H9 (cell line): ENCODE measurements at regions not wholly inside any gene's neighbourhood (a gene's known extent, or its start where the extent isn't known, plus 50 kb on each side); places are given as distances from the start of the nearest gene placed in this dataset.

ENCODE experiments used
- DNase-seq: peaks from one replicate; pipeline ENCODE4 v3.0.0-alpha.2; 2017
- H2AFZ ChIP-seq: one replicate; pipeline ENCODE4 v1.6.1; 2013; ENCODE audit warnings: mild to moderate bottlenecking, low read length, control low read depth, moderate library complexity
- H2AK5ac ChIP-seq: 2 replicates; pipeline ENCODE4 v1.6.1; 2013; ENCODE audit warnings: low read length, control low read depth, mixed read lengths; ENCODE audit not compliant: insufficient read length
- H2BK120ac ChIP-seq: one replicate; pipeline ENCODE4 v1.6.1; 2013; ENCODE audit warnings: low read depth, mild to moderate bottlenecking, low read length, control low read depth, inconsistent platforms; ENCODE audit not compliant: poor library complexity, severe bottlenecking
- H2BK12ac ChIP-seq: 2 replicates; pipeline ENCODE4 v1.6.1; 2013; ENCODE audit warnings: low read length, control low read depth, mixed read lengths, low read depth; ENCODE audit not compliant: insufficient read length
- H2BK15ac ChIP-seq: 2 replicates; pipeline ENCODE4 v1.6.1; 2013; ENCODE audit warnings: low read depth, low read length, control low read depth
- H2BK20ac ChIP-seq: one replicate; pipeline ENCODE4 v1.6.1; 2013; ENCODE audit warnings: low read depth, mild to moderate bottlenecking, low read length, control low read depth, inconsistent platforms; ENCODE audit not compliant: poor library complexity, severe bottlenecking
- H2BK5ac ChIP-seq: 2 replicates; pipeline ENCODE4 v1.6.1; 2013; ENCODE audit warnings: low read length, control low read depth, mixed read lengths; ENCODE audit not compliant: insufficient read length
- H3K14ac ChIP-seq: 2 replicates; pipeline ENCODE4 v1.6.1; 2013; ENCODE audit warnings: low read length, control low read depth; ENCODE audit not compliant: insufficient read depth
- H3K18ac ChIP-seq: 2 replicates; pipeline ENCODE4 v1.6.1; 2013; ENCODE audit warnings: low read depth, mild to moderate bottlenecking, mixed read lengths, low read length, control low read depth; ENCODE audit not compliant: insufficient read length
- H3K23ac ChIP-seq: 2 replicates; pipeline ENCODE4 v1.6.1; 2013; ENCODE audit warnings: low read length, control low read depth, mixed read lengths, low read depth; ENCODE audit not compliant: insufficient read length
- H3K23me2 ChIP-seq: 2 replicates; pipeline ENCODE4 v1.6.1; 2013; ENCODE audit warnings: low read depth, mild to moderate bottlenecking, mixed read lengths, low read length, control low read depth; ENCODE audit not compliant: insufficient read length, poor library complexity, severe bottlenecking
- H3K27ac ChIP-seq: 2 replicates; pipeline ENCODE4 v1.5.1; 2013; ENCODE audit warnings: low read length, control low read depth, mixed read lengths, low read depth; ENCODE audit not compliant: insufficient read length
- H3K27me3 ChIP-seq: 2 replicates; pipeline ENCODE4 v1.6.1; 2013; ENCODE audit warnings: low read length, control low read depth, inconsistent platforms; ENCODE audit not compliant: insufficient read depth
- H3K4ac ChIP-seq: 2 replicates; pipeline ENCODE4 v1.6.1; 2013; ENCODE audit warnings: low read depth, mild to moderate bottlenecking, control low read depth, inconsistent platforms, low read length, moderate library complexity
- H3K4me1 ChIP-seq: 2 replicates; pipeline ENCODE4 v1.6.1; 2013; ENCODE audit warnings: low read length, control low read depth, inconsistent platforms; ENCODE audit not compliant: insufficient read depth
- H3K4me2 ChIP-seq: 2 replicates; pipeline ENCODE4 v1.6.1; 2013; ENCODE audit warnings: low read length, control low read depth, mixed read lengths; ENCODE audit not compliant: insufficient read length, insufficient read depth
- H3K56ac ChIP-seq: 2 replicates; pipeline ENCODE4 v1.6.1; 2013; ENCODE audit warnings: low read depth, mild to moderate bottlenecking, mixed read lengths, low read length, control low read depth; ENCODE audit not compliant: insufficient read length
- H3K79me1 ChIP-seq: 2 replicates; pipeline ENCODE4 v1.6.1; 2013; ENCODE audit warnings: low read depth, mild to moderate bottlenecking, moderate library complexity, low read length, control low read depth, inconsistent platforms; ENCODE audit not compliant: insufficient read depth, poor library complexity, severe bottlenecking
- H3K79me2 ChIP-seq: 2 replicates; pipeline ENCODE4 v1.6.1; 2013; ENCODE audit warnings: low read length, control low read depth, inconsistent platforms; ENCODE audit not compliant: insufficient read depth
- H3K9ac ChIP-seq: 2 replicates; pipeline ENCODE4 v1.6.1; 2013; ENCODE audit warnings: low read length, control low read depth, mixed read lengths; ENCODE audit not compliant: insufficient read length; ENCODE audit errors: extremely low read depth
- H3K9me3 ChIP-seq: one replicate; pipeline ENCODE4 v1.6.1; 2013; ENCODE audit warnings: low read depth, low read length, inconsistent platforms; ENCODE audit not compliant: control insufficient read depth
- H3T11ph ChIP-seq: one replicate; pipeline ENCODE4 v1.6.1; 2013; ENCODE audit warnings: mild to moderate bottlenecking, low read length, control low read depth, inconsistent platforms
- H4K20me1 ChIP-seq: one replicate; pipeline ENCODE4 v1.6.1; 2013; ENCODE audit not compliant: control insufficient read depth, insufficient read length, insufficient read depth
- H4K5ac ChIP-seq: 2 replicates; pipeline ENCODE4 v1.6.1; 2013; ENCODE audit warnings: low read depth, mild to moderate bottlenecking, mixed read lengths, low read length, control low read depth; ENCODE audit not compliant: insufficient read length
- H4K8ac ChIP-seq: replicated peaks from 2 replicates; pipeline ENCODE4 v1.6.1; 2013; ENCODE audit warnings: low read length, control low read depth, mixed read lengths, low read depth; ENCODE audit not compliant: insufficient read length
- H4K91ac ChIP-seq: 2 replicates; pipeline ENCODE4 v1.6.1; 2013; ENCODE audit warnings: low read depth, mild to moderate bottlenecking, moderate library complexity, mixed read lengths, low read length, control low read depth; ENCODE audit not compliant: insufficient read length
- H3K27ac Mint-ChIP-seq, 3 experiments: 2 replicates in 2 of 3; 3 replicates in 1 of 3; pipeline ENCODE4 v1.8.0; 2020 to 2021; ENCODE audit warnings: mixed read lengths in 3 of 3, mild to moderate bottlenecking in 1 of 3, moderate library complexity in 1 of 3
- H3K27me3 Mint-ChIP-seq: 2 replicates; pipeline ENCODE4 v1.8.0; 2021; ENCODE audit warnings: low read depth, mild to moderate bottlenecking, moderate library complexity, mixed read lengths
- H3K36me3 Mint-ChIP-seq, 3 experiments: 2 replicates in 2 of 3; 3 replicates in 1 of 3; pipeline ENCODE4 v1.8.0; 2020 to 2021; ENCODE audit warnings: low read depth in 3 of 3, mixed read lengths in 3 of 3; ENCODE audit not compliant: insufficient read depth in 1 of 3
- H3K4me1 Mint-ChIP-seq, 2 experiments: 2 replicates each; pipeline ENCODE4 v1.8.0; 2020; ENCODE audit warnings: mixed read lengths in 2 of 2
- H3K4me3 Mint-ChIP-seq, 2 experiments: 2 replicates in 1 of 2; 3 replicates in 1 of 2; pipeline ENCODE4 v1.8.0; 2020 to 2021; ENCODE audit warnings: mild to moderate bottlenecking in 2 of 2, mixed read lengths in 2 of 2, moderate library complexity in 1 of 2
- H3K9me3 Mint-ChIP-seq, 2 experiments: 2 replicates in 1 of 2; 3 replicates in 1 of 2; pipeline ENCODE4 v1.8.0; 2020; ENCODE audit warnings: mild to moderate bottlenecking in 2 of 2, mixed read lengths in 2 of 2, moderate library complexity in 1 of 2
- WGBS: extraction: QIAGEN DNeasy Blood & Tissue Kit; methylation state at CpG from one replicate; pipeline ENCODE4 v1.1.7; 2013; ENCODE audit warnings: missing lambda C conversion rate, low lambda C conversion rate, mixed read lengths; ENCODE audit not compliant: insufficient read length; ENCODE audit errors: extremely low coverage; 5-methylcytosine and 5-hydroxymethylcytosine counted together
- TF ChIP-seq, protein P1 (sequence below): fragments of 200-600 bp; sonication (generic); conservative IDR thresholded peaks from 3 replicates; pipeline ENCODE4 v1.8.0; 2021; ENCODE audit warnings: antibody characterized with exemption, mild to moderate bottlenecking

DNA sequence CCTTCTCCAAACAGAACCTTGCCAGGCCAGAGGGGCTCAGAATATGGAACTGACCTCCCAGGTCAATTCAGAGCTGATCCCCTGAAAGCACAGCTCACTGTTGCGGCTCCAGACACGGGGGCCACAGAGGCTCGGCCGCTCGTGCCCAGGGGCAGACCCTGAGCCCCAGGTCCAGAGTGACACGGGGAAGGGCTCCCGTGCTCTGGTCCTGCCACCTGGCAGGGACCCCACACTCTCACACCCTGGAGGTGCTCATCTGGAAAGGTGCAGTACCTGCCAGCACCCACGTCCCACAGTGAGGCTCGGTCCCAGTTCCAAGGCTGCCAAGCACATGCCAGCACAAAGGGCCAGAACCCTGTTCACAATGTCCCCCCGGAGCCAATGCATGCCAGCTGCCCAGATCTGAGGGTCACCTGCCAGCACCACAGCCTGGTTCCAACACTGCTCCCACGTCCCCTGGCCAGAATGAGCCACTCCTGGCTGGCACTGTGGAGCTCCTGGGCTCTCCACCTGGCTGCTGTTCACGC, 170.6 kb downstream of the SHANK2 start:
- no peak overlapping the region for H2BK20ac ChIP-seq
- no peaks in the 10 kb centered on the region for H3K79me2 ChIP-seq
- H3K4me3 Mint-ChIP-seq = no peak overlapping the region
- H3K9ac ChIP-seq = no peak overlapping the region
- peaks cover 8% of the 10 kb centered on the region for H3K9me3 ChIP-seq
- TF ChIP-seq, protein P1, sequence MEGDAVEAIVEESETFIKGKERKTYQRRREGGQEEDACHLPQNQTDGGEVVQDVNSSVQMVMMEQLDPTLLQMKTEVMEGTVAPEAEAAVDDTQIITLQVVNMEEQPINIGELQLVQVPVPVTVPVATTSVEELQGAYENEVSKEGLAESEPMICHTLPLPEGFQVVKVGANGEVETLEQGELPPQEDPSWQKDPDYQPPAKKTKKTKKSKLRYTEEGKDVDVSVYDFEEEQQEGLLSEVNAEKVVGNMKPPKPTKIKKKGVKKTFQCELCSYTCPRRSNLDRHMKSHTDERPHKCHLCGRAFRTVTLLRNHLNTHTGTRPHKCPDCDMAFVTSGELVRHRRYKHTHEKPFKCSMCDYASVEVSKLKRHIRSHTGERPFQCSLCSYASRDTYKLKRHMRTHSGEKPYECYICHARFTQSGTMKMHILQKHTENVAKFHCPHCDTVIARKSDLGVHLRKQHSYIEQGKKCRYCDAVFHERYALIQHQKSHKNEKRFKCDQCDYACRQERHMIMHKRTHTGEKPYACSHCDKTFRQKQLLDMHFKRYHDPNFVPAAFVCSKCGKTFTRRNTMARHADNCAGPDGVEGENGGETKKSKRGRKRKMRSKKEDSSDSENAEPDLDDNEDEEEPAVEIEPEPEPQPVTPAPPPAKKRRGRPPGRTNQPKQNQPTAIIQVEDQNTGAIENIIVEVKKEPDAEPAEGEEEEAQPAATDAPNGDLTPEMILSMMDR = no peak
- no peak for DNase-seq
- peaks cover 1% of the 10 kb centered on the region; the same call in 1 of the 2 replicates for H3K27me3 Mint-ChIP-seq
- no peak overlapping the region for H3K56ac ChIP-seq
- no peak overlapping the region for H3K27ac ChIP-seq
- H3K9me3 Mint-ChIP-seq = peaks cover 17 to 21% of the 10 kb centered on the region in 2 experiments
- peaks cover 16% of the 10 kb centered on the region in 2 experiments for H3K4me1 Mint-ChIP-seq
- H4K5ac ChIP-seq = no peak overlapping the region
- H3K4me2 ChIP-seq = no peak overlapping the region
- no CpG with 5 or more reads among the region's 12 CpGs for WGBS
- H3K4ac ChIP-seq = no peak overlapping the region
- no peak overlapping the region for H2BK12ac ChIP-seq
- H3K27me3 ChIP-seq = no peaks in the 10 kb centered on the region
- no peak overlapping the region for H4K91ac ChIP-seq
- H2BK120ac ChIP-seq = no peak overlapping the region
- H3K18ac ChIP-seq = no peak overlapping the region
- no peak overlapping the region for H2AFZ ChIP-seq
- peaks cover 20 to 36% (median 34%) of the 10 kb centered on the region in 3 experiments for H3K36me3 Mint-ChIP-seq
- H3T11ph ChIP-seq = no peak overlapping the region
- H3K14ac ChIP-seq = no peak overlapping the region
- no peak overlapping the region for H2AK5ac ChIP-seq
- no peaks in the 10 kb centered on the region for H3K23me2 ChIP-seq
- H3K23ac ChIP-seq = no peak overlapping the region
- 0 out of 7 replicates have a peak overlapping the region, but pooled peaks of 1 of the 3 experiments have one; percentile 28 for H3K27ac Mint-ChIP-seq
- H3K4me1 ChIP-seq = no peaks in the 10 kb centered on the region
- no peak overlapping the region for H4K8ac ChIP-seq
- no peak overlapping the region for H2BK15ac ChIP-seq
- no peak overlapping the region for H2BK5ac ChIP-seq
- no peaks in the 10 kb centered on the region for H3K79me1 ChIP-seq
- H4K20me1 ChIP-seq = no peaks in the 10 kb centered on the region
